ENCODE measurements at regions not wholly inside any gene's neighbourhood (a gene's known extent, or its start where the extent isn't known, plus 50 kb on each side); places are given as distances from the start of the nearest gene placed in this dataset.

- no peak for TF ChIP-seq CTCF (IDR thresholded peaks at IDR 0.05; ENCODE audit: insufficient read depth, low read length, poor library complexity, severe bottlenecking)
- Histone ChIP-seq H3K4me3 (ENCODE audit: low read depth, low read length) (no peak overlapping the region), H3K36me3 (ENCODE audit: control insufficient read depth, insufficient read depth, low read length) (no peaks in the 10 kb centered on the region), H3K27me3 (ENCODE audit: control insufficient read depth, insufficient read depth, low read length) (no peaks in the 10 kb centered on the region)
- no peak for DNase-seq (ENCODE audit: low read depth)
Observed at GRCh38 chr2:46829231-46829995, 86.2 kb downstream of the MCFD2 start.

- no peaks in the 10 kb centered on the region for H3K36me3 ChIP-seq (ENCODE audit: control insufficient read depth, insufficient read depth, low read length)
- no peak overlapping the region for H3K4me3 ChIP-seq (ENCODE audit: low read depth, low read length)
- no peak for TF ChIP-seq CTCF (IDR thresholded peaks at IDR 0.05; ENCODE audit: insufficient read depth, low read length, poor library complexity, severe bottlenecking)
- DNase-seq (ENCODE audit: low read depth), result no peak
- no peaks in the 10 kb centered on the region for H3K27me3 ChIP-seq (ENCODE audit: control insufficient read depth, insufficient read depth, low read length)
Observed at GRCh38 chr2:46828491-46829230, 86.9 kb downstream of the MCFD2 start.

GRCh38 chr2:46828135-46828438 lies 87.5 kb downstream of the MCFD2 start:
- Histone ChIP-seq H3K36me3 (ENCODE audit: control insufficient read depth, insufficient read depth, low read length) (no peaks in the 10 kb centered on the region), H3K4me3 (ENCODE audit: low read depth, low read length) (no peak overlapping the region), H3K27me3 (ENCODE audit: control insufficient read depth, insufficient read depth, low read length) (no peaks in the 10 kb centered on the region)
- no peak for DNase-seq (ENCODE audit: low read depth)
- TF ChIP-seq CTCF (IDR thresholded peaks at IDR 0.05; ENCODE audit: insufficient read depth, low read length, poor library complexity, severe bottlenecking), result no peak

GRCh38 chr2:46827274-46828134 lies 88.1 kb downstream of the MCFD2 start:
- Histone ChIP-seq H3K4me3 (ENCODE audit: low read depth, low read length) (no peak overlapping the region), H3K27me3 (ENCODE audit: control insufficient read depth, insufficient read depth, low read length) (no peaks in the 10 kb centered on the region), H3K36me3 (ENCODE audit: control insufficient read depth, insufficient read depth, low read length) (no peaks in the 10 kb centered on the region)
- no peak for DNase-seq (ENCODE audit: low read depth)
- no peak for TF ChIP-seq CTCF (IDR thresholded peaks at IDR 0.05; ENCODE audit: insufficient read depth, low read length, poor library complexity, severe bottlenecking)

GRCh38 chr2:46826569-46827245 lies 88.9 kb downstream of the MCFD2 start:
- no peaks in the 10 kb centered on the region for H3K27me3 ChIP-seq (ENCODE audit: control insufficient read depth, insufficient read depth, low read length)
- no peak for DNase-seq (ENCODE audit: low read depth)
- TF ChIP-seq CTCF (IDR thresholded peaks at IDR 0.05; ENCODE audit: insufficient read depth, low read length, poor library complexity, severe bottlenecking), result no peak
- no peaks in the 10 kb centered on the region for H3K36me3 ChIP-seq (ENCODE audit: control insufficient read depth, insufficient read depth, low read length)
- H3K4me3 ChIP-seq (ENCODE audit: low read depth, low read length), result no peak overlapping the region

Data from kidney epithelial cell (primary cell).